K562 (cell line): ENCODE measurements at regions not wholly inside any gene's neighbourhood (a gene's known extent, or its start where the extent isn't known, plus 50 kb on each side); places are given as distances from the start of the nearest gene placed in this dataset.

Experiments used
- ARID1B ChIP-seq: fragments of 450-650 bp; IDR thresholded peaks from 2 replicates; pipeline ENCODE4 v1.6.1; 2016; ENCODE audit warnings: antibody characterized with exemption, mild to moderate bottlenecking, inconsistent platforms
- EP300 ChIP-seq: IDR thresholded peaks from 2 replicates; pipeline ENCODE4 v1.6.1; 2012; ENCODE audit warnings: low read length, improper control_type of control experiment
- FOXK2 ChIP-seq, 2 experiments: fragments of 450-650 bp; IDR thresholded peaks in 1 of 2; conservative IDR thresholded peaks in 1 of 2; 2 replicates each; pipeline ENCODE4 v1.6.1; 2016; ENCODE audit warnings: low read depth in 2 of 2, mild to moderate bottlenecking in 1 of 2
- HDAC2 ChIP-seq: fragments of 450-650 bp; IDR thresholded peaks from 2 replicates; pipeline ENCODE4 v1.6.1; 2016; ENCODE audit warnings: mild to moderate bottlenecking
- HDAC3 ChIP-seq: fragments of 450-650 bp; IDR thresholded peaks from 2 replicates; pipeline ENCODE4 v1.6.1; 2018; ENCODE audit warnings: borderline replicate concordance, mild to moderate bottlenecking, moderate library complexity; ENCODE audit not compliant: partially characterized antibody
- NBN ChIP-seq: fragments of 450-650 bp; IDR thresholded peaks from 2 replicates; pipeline ENCODE4 v1.6.1; 2016; ENCODE audit warnings: low read depth, mild to moderate bottlenecking
- PHB2 ChIP-seq: fragments of 450-650 bp; IDR thresholded peaks from 2 replicates; pipeline ENCODE4 v1.6.1; 2017; ENCODE audit warnings: low read depth
- SMARCB1 ChIP-seq: IDR thresholded peaks from 2 replicates; pipeline ENCODE4 v1.6.1; 2011; ENCODE audit warnings: improper control_type of control experiment, low read depth; ENCODE audit not compliant: insufficient read length
- SMARCE1 ChIP-seq: fragments of 450-650 bp; IDR thresholded peaks from 2 replicates; pipeline ENCODE4 v1.7.1; 2016; ENCODE audit warnings: mild to moderate bottlenecking
- STAT5A ChIP-seq: IDR thresholded peaks from 2 replicates; pipeline ENCODE4 v1.6.1; 2012; ENCODE audit warnings: low read length, inconsistent platforms, borderline replicate concordance
- ZNF24 ChIP-seq: fragments of 450-650 bp; IDR thresholded peaks from 2 replicates; pipeline ENCODE4 v1.6.1; 2016
- TF ChIP-seq, protein P1 (sequence below): sonication (generic); IDR thresholded peaks from 2 replicates; pipeline ENCODE4 v1.6.1; 2016
- TF ChIP-seq, protein P2 (sequence below): fragments of 450-650 bp; IDR thresholded peaks from 2 replicates; pipeline ENCODE4 v1.6.1; 2016; ENCODE audit warnings: mild to moderate bottlenecking
- TF ChIP-seq, protein P3 (sequence below): sonication (generic); formaldehyde crosslinking; IDR thresholded peaks from 2 replicates; pipeline ENCODE4 v1.8.0; 2022; ENCODE audit warnings: missing genetic modification reagents, mild to moderate bottlenecking, borderline replicate concordance
- TF ChIP-seq, protein P4 (sequence below), 2 experiments: fragments of 450-650 bp; IDR thresholded peaks; 2 replicates each; pipeline ENCODE4 v1.6.1; 2018; ENCODE audit warnings: mild to moderate bottlenecking in 2 of 2, low read depth in 1 of 2; ENCODE audit not compliant: partially characterized antibody in 2 of 2
- TF ChIP-seq, protein P5 (sequence below): IDR thresholded peaks from 2 replicates; pipeline ENCODE4 v1.6.1; 2012; ENCODE audit warnings: low read depth, low read length, improper control_type of control experiment, borderline replicate concordance

DNA sequence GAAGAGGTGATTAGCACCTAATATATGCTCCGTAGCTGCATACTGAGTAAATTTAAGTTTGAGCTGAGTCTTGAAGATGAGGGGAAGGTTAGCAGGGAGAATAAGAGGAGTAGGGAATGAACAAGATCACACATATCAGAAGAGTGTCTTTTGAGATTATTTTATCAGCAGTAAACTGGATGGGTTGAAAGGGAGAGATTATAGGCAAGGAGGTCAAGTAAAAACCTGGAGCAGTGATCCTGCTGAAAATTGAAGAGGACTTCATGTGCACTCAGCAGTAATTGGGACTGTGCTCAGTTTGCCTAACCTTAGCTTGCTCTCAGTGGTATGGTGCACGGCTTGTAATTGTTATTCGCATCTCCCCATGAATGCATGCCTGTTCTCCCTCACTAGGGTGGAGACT, 79.5 kb upstream of the PICALM start (continued):
- TF ChIP-seq, protein P1, sequence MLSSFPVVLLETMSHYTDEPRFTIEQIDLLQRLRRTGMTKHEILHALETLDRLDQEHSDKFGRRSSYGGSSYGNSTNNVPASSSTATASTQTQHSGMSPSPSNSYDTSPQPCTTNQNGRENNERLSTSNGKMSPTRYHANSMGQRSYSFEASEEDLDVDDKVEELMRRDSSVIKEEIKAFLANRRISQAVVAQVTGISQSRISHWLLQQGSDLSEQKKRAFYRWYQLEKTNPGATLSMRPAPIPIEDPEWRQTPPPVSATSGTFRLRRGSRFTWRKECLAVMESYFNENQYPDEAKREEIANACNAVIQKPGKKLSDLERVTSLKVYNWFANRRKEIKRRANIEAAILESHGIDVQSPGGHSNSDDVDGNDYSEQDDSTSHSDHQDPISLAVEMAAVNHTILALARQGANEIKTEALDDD = peak; percentile 90
- TF ChIP-seq ARID1B = peak; percentile 98
- no peak for TF ChIP-seq ZNF24
- TF ChIP-seq PHB2 = peak; percentile 90
- TF ChIP-seq NBN = peak; percentile 89
- peak; percentile 79 for TF ChIP-seq STAT5A
- peak; percentile 86 for TF ChIP-seq HDAC3
- TF ChIP-seq SMARCE1 = peak; percentile 84
- TF ChIP-seq SMARCB1 = peak; percentile 81
- TF ChIP-seq HDAC2 = peak; percentile 61
- TF ChIP-seq EP300 = peak; percentile 94
- TF ChIP-seq, protein P2, sequence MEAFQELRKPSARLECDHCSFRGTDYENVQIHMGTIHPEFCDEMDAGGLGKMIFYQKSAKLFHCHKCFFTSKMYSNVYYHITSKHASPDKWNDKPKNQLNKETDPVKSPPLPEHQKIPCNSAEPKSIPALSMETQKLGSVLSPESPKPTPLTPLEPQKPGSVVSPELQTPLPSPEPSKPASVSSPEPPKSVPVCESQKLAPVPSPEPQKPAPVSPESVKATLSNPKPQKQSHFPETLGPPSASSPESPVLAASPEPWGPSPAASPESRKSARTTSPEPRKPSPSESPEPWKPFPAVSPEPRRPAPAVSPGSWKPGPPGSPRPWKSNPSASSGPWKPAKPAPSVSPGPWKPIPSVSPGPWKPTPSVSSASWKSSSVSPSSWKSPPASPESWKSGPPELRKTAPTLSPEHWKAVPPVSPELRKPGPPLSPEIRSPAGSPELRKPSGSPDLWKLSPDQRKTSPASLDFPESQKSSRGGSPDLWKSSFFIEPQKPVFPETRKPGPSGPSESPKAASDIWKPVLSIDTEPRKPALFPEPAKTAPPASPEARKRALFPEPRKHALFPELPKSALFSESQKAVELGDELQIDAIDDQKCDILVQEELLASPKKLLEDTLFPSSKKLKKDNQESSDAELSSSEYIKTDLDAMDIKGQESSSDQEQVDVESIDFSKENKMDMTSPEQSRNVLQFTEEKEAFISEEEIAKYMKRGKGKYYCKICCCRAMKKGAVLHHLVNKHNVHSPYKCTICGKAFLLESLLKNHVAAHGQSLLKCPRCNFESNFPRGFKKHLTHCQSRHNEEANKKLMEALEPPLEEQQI = peak; percentile 78
- peak in 1 of 2 experiments; percentile 20; a peak in 1 of 4 replicates for TF ChIP-seq FOXK2 (conservative IDR thresholded peaks at IDR 0.05 in 1 of 2, IDR thresholded peaks at IDR 0.05 in 1 of 2; ENCODE audit: low read depth in 2 of 2)
- TF ChIP-seq, protein P3, sequence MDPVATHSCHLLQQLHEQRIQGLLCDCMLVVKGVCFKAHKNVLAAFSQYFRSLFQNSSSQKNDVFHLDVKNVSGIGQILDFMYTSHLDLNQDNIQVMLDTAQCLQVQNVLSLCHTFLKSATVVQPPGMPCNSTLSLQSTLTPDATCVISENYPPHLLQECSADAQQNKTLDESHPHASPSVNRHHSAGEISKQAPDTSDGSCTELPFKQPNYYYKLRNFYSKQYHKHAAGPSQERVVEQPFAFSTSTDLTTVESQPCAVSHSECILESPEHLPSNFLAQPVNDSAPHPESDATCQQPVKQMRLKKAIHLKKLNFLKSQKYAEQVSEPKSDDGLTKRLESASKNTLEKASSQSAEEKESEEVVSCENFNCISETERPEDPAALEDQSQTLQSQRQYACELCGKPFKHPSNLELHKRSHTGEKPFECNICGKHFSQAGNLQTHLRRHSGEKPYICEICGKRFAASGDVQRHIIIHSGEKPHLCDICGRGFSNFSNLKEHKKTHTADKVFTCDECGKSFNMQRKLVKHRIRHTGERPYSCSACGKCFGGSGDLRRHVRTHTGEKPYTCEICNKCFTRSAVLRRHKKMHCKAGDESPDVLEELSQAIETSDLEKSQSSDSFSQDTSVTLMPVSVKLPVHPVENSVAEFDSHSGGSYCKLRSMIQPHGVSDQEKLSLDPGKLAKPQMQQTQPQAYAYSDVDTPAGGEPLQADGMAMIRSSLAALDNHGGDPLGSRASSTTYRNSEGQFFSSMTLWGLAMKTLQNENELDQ (CRISPR knock-in tag) = no peak
- TF ChIP-seq, protein P4, sequence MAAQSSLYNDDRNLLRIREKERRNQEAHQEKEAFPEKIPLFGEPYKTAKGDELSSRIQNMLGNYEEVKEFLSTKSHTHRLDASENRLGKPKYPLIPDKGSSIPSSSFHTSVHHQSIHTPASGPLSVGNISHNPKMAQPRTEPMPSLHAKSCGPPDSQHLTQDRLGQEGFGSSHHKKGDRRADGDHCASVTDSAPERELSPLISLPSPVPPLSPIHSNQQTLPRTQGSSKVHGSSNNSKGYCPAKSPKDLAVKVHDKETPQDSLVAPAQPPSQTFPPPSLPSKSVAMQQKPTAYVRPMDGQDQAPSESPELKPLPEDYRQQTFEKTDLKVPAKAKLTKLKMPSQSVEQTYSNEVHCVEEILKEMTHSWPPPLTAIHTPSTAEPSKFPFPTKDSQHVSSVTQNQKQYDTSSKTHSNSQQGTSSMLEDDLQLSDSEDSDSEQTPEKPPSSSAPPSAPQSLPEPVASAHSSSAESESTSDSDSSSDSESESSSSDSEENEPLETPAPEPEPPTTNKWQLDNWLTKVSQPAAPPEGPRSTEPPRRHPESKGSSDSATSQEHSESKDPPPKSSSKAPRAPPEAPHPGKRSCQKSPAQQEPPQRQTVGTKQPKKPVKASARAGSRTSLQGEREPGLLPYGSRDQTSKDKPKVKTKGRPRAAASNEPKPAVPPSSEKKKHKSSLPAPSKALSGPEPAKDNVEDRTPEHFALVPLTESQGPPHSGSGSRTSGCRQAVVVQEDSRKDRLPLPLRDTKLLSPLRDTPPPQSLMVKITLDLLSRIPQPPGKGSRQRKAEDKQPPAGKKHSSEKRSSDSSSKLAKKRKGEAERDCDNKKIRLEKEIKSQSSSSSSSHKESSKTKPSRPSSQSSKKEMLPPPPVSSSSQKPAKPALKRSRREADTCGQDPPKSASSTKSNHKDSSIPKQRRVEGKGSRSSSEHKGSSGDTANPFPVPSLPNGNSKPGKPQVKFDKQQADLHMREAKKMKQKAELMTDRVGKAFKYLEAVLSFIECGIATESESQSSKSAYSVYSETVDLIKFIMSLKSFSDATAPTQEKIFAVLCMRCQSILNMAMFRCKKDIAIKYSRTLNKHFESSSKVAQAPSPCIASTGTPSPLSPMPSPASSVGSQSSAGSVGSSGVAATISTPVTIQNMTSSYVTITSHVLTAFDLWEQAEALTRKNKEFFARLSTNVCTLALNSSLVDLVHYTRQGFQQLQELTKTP (IDR thresholded peaks at IDR 0.05; ENCODE audit: low read depth in 1 of 2, partially characterized antibody in 2 of 2) = peak; percentile 30 to 82
- TF ChIP-seq, protein P5, sequence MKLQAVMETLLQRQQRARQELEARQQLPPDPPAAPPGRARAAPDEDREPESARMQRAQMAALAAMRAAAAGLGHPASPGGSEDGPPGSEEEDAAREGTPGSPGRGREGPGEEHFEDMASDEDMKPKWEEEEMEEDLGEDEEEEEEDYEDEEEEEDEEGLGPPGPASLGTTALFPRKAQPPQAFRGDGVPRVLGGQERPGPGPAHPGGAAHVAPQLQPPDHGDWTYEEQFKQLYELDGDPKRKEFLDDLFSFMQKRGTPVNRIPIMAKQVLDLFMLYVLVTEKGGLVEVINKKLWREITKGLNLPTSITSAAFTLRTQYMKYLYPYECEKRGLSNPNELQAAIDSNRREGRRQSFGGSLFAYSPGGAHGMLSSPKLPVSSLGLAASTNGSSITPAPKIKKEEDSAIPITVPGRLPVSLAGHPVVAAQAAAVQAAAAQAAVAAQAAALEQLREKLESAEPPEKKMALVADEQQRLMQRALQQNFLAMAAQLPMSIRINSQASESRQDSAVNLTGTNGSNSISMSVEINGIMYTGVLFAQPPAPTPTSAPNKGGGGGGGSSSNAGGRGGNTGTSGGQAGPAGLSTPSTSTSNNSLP = peak; percentile 90
